ENCODE measurements at regions not wholly inside any gene's neighbourhood (a gene's known extent, or its start where the extent isn't known, plus 50 kb on each side); places are given as distances from the start of the nearest gene placed in this dataset.

DNA sequence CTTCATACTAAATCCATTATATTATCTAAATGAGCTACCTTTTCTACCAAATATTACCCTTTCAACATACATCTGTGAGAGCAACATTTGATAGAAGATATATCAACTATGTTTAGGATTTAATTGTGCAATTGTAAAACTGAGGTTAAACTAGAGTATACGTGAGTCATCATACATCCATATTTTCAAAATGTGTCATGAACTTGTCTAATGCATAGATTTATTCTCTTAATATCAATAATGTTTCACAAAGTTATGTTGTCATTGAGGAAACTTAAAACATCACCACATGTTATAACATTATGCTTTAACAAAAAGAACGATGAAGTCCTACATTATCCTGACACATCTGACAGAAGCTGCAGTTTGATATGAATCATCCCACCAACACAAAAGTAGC is 645.5 kb upstream of the NOVA1 start:
- no peak for TF ChIP-seq YY1 (IDR thresholded peaks at IDR 0.05; ENCODE audit: low read depth)
- no peak for TF ChIP-seq FOXM1 (IDR thresholded peaks at IDR 0.05; ENCODE audit: borderline replicate concordance, low read depth)
- no peak for TF ChIP-seq MAX (IDR thresholded peaks at IDR 0.05)
- no peak for TF ChIP-seq RAD21 (IDR thresholded peaks at IDR 0.05; ENCODE audit: low read depth)
- no peak for TF ChIP-seq EGR1 (IDR thresholded peaks at IDR 0.05)
- TF ChIP-seq TCF12 (IDR thresholded peaks at IDR 0.05; ENCODE audit: low read depth): no peak
- no peak for TF ChIP-seq ZBTB7A (IDR thresholded peaks at IDR 0.05; ENCODE audit: low read depth)
- TF ChIP-seq CEBPB (IDR thresholded peaks at IDR 0.05): no peak

GRCh38 chr14:27245947-27246346 is 648.1 kb upstream of the NOVA1 start:
- TF ChIP-seq TCF12 (IDR thresholded peaks at IDR 0.05; ENCODE audit: low read depth) (no peak), EGR1 (IDR thresholded peaks at IDR 0.05) (no peak), CREB1 (IDR thresholded peaks at IDR 0.05; ENCODE audit: low read depth) (no peak), EP300 (IDR thresholded peaks at IDR 0.05; ENCODE audit: borderline replicate concordance) (no peak), NFIC (IDR thresholded peaks at IDR 0.05) (no peak), YY1 (IDR thresholded peaks at IDR 0.05; ENCODE audit: low read depth) (no peak), ZBTB7A (IDR thresholded peaks at IDR 0.05; ENCODE audit: low read depth) (no peak), MAX (IDR thresholded peaks at IDR 0.05) (no peak), USF1 (IDR thresholded peaks at IDR 0.05) (no peak), CEBPB (IDR thresholded peaks at IDR 0.05) (no peak), TAF1 (IDR thresholded peaks at IDR 0.05; ENCODE audit: low read depth) (no peak), RAD21 (IDR thresholded peaks at IDR 0.05; ENCODE audit: low read depth) (no peak), TEAD4 (IDR thresholded peaks at IDR 0.05) (no peak), FOXM1 (IDR thresholded peaks at IDR 0.05; ENCODE audit: borderline replicate concordance, low read depth) (no peak)
- TF ChIP-seq, protein P1, sequence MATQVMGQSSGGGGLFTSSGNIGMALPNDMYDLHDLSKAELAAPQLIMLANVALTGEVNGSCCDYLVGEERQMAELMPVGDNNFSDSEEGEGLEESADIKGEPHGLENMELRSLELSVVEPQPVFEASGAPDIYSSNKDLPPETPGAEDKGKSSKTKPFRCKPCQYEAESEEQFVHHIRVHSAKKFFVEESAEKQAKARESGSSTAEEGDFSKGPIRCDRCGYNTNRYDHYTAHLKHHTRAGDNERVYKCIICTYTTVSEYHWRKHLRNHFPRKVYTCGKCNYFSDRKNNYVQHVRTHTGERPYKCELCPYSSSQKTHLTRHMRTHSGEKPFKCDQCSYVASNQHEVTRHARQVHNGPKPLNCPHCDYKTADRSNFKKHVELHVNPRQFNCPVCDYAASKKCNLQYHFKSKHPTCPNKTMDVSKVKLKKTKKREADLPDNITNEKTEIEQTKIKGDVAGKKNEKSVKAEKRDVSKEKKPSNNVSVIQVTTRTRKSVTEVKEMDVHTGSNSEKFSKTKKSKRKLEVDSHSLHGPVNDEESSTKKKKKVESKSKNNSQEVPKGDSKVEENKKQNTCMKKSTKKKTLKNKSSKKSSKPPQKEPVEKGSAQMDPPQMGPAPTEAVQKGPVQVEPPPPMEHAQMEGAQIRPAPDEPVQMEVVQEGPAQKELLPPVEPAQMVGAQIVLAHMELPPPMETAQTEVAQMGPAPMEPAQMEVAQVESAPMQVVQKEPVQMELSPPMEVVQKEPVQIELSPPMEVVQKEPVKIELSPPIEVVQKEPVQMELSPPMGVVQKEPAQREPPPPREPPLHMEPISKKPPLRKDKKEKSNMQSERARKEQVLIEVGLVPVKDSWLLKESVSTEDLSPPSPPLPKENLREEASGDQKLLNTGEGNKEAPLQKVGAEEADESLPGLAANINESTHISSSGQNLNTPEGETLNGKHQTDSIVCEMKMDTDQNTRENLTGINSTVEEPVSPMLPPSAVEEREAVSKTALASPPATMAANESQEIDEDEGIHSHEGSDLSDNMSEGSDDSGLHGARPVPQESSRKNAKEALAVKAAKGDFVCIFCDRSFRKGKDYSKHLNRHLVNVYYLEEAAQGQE (IDR thresholded peaks at IDR 0.05; ENCODE audit: low read depth): no peak

DNA sequence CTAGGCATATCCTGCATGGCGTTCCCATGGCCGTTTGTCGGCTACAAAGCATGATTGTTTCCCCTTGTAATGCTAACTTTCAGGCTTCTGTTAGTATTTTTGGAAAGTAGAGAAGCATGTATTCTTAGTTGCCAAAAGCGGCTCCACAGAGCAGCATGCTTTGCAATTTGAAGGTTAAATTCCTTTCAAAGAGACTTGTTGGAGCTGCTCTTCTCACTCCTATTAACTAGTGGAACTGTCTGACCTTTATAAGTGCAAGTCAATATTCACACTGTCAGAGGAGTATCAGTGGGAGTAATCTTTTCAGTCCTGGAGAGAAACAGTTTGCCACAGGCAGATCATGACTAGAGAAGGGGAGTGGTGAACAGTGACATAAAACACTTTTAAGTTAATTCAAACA is 656.1 kb upstream of the NOVA1 start:
- TF ChIP-seq ZBTB7A (IDR thresholded peaks at IDR 0.05; ENCODE audit: low read depth): no peak
- no peak for TF ChIP-seq EGR1 (IDR thresholded peaks at IDR 0.05)
- no peak for TF ChIP-seq RAD21 (IDR thresholded peaks at IDR 0.05; ENCODE audit: low read depth)
- no peak for TF ChIP-seq TAF1 (IDR thresholded peaks at IDR 0.05; ENCODE audit: low read depth)
- no peak for TF ChIP-seq TCF12 (IDR thresholded peaks at IDR 0.05; ENCODE audit: low read depth)
- TF ChIP-seq YY1 (IDR thresholded peaks at IDR 0.05; ENCODE audit: low read depth): no peak
- TF ChIP-seq EP300 (IDR thresholded peaks at IDR 0.05; ENCODE audit: borderline replicate concordance): no peak
- TF ChIP-seq CREB1 (IDR thresholded peaks at IDR 0.05; ENCODE audit: low read depth): no peak
- TF ChIP-seq FOXM1 (IDR thresholded peaks at IDR 0.05; ENCODE audit: borderline replicate concordance, low read depth): no peak
- no peak for TF ChIP-seq NFIC (IDR thresholded peaks at IDR 0.05)
- no peak for TF ChIP-seq CEBPB (IDR thresholded peaks at IDR 0.05)
- no peak for TF ChIP-seq USF1 (IDR thresholded peaks at IDR 0.05)
- TF ChIP-seq, protein P1 (IDR thresholded peaks at IDR 0.05; ENCODE audit: low read depth): no peak
- no peak for TF ChIP-seq MAX (IDR thresholded peaks at IDR 0.05)
- TF ChIP-seq TEAD4 (IDR thresholded peaks at IDR 0.05): no peak

DNA sequence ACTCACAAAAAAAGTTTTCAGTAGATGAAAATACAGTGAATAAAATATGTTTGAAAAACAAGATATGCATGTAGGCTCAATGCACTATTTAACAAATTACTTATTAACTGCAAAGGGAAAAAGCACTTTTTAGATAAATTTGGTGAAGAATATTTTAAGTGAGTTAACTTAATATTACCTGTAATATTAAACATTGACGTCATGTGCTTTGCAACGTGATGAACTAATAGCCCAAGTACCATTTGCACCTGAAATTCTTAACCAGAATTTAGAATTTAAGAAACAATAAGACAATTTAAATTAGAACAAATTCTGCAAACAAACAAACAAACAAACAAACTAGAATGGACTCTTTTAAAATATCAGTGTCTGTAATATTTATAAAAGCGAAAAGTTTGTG is 659.0 kb upstream of the NOVA1 start:
- TF ChIP-seq TAF1 (IDR thresholded peaks at IDR 0.05; ENCODE audit: low read depth) (no peak), CREB1 (IDR thresholded peaks at IDR 0.05; ENCODE audit: low read depth) (no peak), EP300 (IDR thresholded peaks at IDR 0.05; ENCODE audit: borderline replicate concordance) (no peak), NFIC (IDR thresholded peaks at IDR 0.05) (no peak), TCF12 (IDR thresholded peaks at IDR 0.05; ENCODE audit: low read depth) (no peak), FOXM1 (IDR thresholded peaks at IDR 0.05; ENCODE audit: borderline replicate concordance, low read depth) (no peak), USF1 (IDR thresholded peaks at IDR 0.05) (no peak), YY1 (IDR thresholded peaks at IDR 0.05; ENCODE audit: low read depth) (no peak), TEAD4 (IDR thresholded peaks at IDR 0.05) (no peak), EGR1 (IDR thresholded peaks at IDR 0.05) (no peak), RAD21 (IDR thresholded peaks at IDR 0.05; ENCODE audit: low read depth) (no peak), ZBTB7A (IDR thresholded peaks at IDR 0.05; ENCODE audit: low read depth) (no peak), CEBPB (IDR thresholded peaks at IDR 0.05) (no peak), MAX (IDR thresholded peaks at IDR 0.05) (no peak)
- TF ChIP-seq, protein P1 (IDR thresholded peaks at IDR 0.05; ENCODE audit: low read depth): no peak
